ENCODE measurements at regions not wholly inside any gene's neighbourhood (a gene's known extent, or its start where the extent isn't known, plus 50 kb on each side); places are given as distances from the start of the nearest gene placed in this dataset.
"Not testable (repeated sequence)": the region's sequence is repeated elsewhere in the genome, so short reads cannot be mapped to it uniquely, and the experiment has no call there.

DNA sequence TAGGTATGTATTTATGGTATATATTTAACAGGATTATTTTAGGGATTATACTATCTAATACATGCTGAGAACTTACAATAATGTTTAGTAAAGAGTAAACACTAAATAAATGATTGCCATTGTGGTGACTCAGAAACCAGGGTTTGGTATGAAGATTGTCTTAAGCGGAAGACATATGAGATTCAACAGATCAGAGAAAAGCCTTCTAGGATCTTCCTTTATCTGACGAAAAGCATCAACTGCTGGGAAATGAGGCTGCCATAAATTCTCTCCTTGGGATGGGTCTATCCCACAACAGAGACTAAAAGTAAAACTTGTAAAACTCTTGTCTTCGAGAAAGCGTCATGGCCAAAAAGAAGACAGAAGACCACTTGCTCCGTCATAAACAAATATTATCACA is 1352.2 kb upstream of the EPHA6 start:
- no peak for DNase-seq (ENCODE audit: low read depth, low spot score)

DNA sequence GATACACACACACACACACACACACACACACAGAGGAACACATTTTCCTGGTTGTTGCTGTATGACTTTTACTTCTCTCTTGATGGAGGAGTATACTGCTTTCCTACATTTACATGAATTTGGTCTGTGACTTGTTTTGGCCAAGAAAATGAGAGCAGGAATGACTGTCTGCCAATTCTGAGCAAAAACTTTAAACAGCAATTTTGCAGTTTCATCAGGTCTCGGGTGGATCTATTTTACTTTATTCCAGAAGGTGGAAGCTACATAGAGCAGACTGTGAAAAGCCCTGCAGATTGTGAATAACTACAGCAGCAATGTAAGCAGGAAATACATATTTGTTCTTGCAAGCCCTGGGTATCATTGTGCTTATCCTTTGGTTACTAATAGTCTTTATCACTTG is 1350.0 kb upstream of the EPHA6 start:
- no peak for DNase-seq (ENCODE audit: low read depth, low spot score)

DNA sequence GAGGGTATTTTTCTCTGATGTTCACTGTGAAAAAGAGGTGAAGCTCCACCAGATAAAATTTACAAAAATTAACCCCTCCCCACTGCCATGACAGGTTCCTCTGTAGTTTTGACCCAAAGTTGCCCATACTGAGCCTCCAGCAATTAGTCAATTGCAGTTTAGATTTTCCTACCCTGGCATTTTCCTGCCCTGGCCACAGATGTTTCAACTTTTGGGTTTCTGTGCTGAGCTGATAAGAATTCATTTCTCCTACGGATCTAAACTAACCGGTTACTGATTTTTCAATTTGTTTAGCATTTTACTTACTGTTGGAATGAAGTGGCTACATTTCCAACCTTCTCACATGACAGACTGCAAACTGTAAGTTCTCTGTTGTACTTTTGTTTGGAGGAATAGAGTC is 1346.1 kb upstream of the EPHA6 start:
- no peak for DNase-seq (ENCODE audit: low read depth, low spot score)

DNA sequence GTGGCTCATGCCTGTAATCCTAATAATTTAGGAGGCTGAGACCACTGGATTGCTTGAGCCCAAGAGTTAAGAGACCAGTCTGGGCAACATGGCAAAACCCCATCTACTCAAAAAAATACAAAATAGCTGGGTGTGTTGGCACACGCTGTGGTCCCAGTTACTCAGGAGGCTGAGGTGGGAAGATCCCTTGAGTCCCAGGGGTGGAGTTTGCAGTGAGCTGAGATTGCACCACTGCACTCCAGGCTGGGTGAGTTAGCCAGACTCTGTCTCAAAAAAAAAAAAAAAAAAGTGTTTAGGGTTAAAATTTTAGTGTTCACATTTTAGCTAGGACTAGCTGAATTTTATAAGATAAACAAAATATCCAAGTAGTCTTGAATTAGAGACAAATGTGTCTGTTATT is 1340.1 kb upstream of the EPHA6 start:
- DNase-seq (ENCODE audit: low read depth, low spot score) = no peak

DNA sequence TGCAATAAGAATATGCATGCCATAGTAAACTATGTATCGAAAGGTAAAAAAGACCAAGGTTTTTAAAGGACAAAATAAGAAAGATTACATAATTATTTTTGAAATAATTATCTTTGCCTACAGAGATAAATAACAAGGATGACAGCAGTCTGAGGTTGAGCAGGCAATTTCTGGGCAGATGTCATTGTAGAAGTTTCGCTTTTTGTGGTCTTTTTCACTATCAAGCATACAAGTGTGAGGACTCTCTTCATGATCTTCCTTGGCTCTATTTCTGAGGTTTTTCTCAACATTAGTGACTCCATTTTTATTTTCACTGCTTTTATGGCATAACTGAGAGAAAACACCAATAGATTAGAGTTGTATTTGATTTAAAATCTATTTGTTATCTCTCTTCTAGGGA is 1337.9 kb upstream of the EPHA6 start:
- no peak for DNase-seq (ENCODE audit: low read depth, low spot score)

DNA sequence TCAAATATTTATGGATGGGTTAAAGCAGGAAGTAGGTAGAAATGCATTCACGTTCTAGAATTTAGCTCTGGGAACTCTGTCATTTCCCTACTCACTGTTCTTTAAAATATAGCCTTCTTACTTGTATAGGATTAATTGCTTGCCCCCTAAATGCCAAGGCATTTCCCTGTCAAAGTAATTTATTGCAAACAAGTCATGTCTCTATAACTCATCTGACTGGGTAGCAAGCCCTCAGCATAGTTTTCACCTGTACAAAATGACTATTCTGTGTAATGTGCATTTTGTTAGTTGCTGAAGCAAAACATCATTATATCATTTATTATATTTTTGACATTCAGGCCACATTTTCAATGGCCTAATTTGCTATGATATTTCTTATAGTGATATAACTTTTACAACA is 1308.2 kb upstream of the EPHA6 start:
- DNase-seq (ENCODE audit: low read depth, low spot score) = no peak

DNA sequence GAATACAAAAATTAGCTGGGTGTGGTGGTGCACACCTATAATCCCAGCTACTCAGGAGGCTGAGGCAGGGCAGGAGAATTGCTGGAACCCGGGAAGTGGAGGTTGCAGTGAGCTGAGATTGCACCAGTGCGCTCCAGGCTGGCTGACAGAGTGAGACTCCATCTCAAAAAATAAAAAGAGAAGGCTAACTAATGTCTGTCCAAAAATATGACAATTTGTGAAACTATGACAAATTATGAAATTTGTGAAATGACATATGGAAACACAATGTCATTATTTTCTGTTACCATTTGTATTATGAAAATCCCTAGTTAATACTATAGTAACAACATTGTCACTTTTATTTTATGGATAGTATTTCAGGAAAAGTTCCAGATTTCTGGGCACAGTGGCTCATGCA is 1306.3 kb upstream of the EPHA6 start:
- no peak for DNase-seq (ENCODE audit: low read depth, low spot score)

DNA sequence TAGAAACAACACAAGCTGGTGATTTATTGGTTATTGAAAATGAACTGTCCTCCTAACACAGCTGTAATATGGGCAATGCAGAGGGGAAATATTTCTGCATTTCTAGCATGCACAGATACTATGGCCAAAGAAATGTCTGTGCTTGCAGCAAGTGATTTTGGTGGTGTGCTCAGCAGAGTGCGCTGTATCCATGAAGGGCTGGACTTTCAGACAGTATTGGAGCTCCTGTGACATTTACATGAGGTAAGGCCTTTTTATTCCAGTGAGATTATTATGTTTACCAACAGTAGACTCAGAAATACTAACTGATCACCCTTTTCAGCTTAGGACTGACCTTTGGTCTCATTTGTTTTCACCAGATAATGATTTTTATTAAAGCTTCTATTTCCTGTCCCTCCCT is 1302.6 kb upstream of the EPHA6 start:
- no peak for DNase-seq (ENCODE audit: low read depth, low spot score)

DNA sequence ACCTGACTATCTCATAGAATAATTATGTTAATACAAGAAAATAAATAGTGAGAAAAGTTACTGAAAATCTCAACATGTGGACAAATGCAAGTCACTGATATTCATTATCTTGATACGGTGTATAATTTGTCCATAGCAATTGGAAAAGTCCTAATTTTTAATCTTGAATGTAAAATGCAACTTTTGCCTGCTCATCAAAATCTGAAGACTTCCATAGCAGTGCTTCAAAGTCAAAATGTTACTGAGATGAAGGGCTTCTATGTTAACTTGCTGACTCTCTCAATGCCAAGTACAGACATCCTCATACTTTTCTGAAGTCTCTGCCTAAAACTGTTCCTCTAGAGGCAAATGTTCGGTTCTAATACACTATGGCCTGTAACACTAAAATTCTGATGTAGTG is 1300.1 kb upstream of the EPHA6 start:
- no peak for DNase-seq (ENCODE audit: low read depth, low spot score)

DNA sequence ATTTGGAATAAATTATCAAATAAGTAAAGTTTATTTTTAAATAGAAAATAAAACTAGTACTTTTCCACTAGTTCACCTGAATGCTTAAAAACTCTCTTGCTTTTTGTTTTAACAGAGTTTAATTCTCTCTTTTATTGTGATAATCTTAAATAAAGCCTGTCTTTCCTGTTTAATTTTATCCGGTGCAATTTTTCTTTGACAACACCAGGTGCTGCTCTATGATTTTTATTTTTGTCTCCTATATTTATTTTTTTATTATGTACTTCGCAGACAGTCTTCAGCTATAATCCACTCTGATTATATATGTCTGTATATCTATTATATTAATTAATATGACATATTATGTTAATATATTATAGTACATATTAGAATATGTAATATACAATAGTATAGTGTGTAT is 1293.0 kb upstream of the EPHA6 start:
- no peak for DNase-seq (ENCODE audit: low read depth, low spot score)

DNA sequence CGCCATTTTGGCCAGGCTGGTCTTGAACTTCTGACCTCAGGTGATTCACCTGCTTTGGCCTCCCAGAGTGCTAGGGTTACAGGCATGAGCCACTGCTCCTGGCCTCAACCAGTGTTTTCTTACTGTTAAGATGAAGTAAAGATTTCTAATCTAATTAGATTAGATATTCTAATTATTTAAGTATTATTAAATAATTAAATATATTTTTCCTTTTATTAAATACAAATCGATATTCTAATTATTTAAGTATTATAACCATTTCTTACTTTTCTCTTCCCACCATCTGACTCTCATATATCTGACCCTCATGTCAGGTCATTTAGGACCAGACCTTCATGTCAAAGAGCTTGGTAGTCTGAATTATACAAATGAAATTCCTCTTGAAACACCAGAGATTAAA is 1291.9 kb upstream of the EPHA6 start:
- DNase-seq (ENCODE audit: low read depth, low spot score) = no peak

DNA sequence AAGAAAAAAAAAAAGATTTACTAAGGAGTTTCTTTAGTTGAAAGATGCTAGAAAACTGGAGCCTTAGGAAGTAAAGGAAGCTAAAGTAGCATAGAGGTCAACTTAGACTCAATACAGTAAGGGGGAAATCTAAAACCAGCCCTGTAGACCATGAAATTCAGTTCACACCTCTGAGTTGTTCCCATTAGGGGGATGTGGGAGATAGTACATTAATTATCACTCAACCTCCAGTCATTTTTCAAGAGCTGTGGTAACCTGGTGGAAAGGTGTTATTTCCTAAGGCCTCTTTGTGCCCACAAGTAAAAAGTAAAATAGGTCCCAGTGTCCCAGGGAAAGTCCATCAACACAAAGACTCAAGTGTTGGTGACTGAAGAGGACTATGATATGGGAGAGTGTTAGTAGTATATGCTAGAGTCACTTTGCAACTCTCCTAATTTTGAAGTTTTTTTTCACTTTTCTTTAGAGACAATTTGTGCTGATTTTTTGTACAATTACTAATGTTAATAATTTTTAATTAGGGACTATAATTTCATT is 1274.4 kb upstream of the EPHA6 start:
- DNase-seq (ENCODE audit: low read depth, low spot score) = no peak

DNA sequence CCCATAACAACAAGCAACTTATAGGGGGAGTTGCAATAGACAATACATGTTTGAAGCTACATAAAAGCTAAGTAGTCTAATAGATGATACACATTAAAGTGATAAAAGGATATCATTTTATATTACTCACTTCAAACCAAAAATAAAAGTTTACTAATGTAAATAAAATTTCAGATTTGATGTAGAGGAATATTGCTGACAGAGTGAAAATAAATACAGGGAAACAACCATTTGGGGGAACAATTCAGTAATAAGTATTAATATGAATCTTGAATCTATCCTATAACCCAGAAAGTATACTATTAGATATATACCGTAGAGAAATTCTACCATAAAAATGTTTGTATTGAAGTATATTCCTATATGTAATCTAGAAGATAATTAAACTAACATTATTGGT is 1248.9 kb upstream of the EPHA6 start:
- no peak for DNase-seq (ENCODE audit: low read depth, low spot score)

DNA sequence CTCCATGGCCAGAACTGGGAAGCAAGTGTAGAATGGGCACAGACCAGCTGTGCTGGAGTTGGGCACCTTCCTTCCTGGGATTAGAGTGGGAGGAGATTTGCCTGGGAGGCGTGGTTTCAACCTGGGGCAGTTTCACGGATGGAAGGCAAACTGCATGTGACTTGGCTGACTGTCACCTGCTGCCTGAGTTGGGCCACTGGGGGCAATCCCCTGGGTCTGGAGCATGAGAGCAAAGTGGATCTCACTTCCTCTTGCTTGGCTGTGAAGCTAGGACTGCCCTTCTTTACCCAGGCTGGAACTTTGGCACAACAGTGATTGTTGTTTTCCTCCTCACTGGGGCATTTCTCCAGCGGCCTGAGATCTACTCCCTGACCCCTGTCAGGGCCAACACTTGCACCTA is 1247.0 kb upstream of the EPHA6 start:
- no peak for DNase-seq (ENCODE audit: low read depth, low spot score)

DNA sequence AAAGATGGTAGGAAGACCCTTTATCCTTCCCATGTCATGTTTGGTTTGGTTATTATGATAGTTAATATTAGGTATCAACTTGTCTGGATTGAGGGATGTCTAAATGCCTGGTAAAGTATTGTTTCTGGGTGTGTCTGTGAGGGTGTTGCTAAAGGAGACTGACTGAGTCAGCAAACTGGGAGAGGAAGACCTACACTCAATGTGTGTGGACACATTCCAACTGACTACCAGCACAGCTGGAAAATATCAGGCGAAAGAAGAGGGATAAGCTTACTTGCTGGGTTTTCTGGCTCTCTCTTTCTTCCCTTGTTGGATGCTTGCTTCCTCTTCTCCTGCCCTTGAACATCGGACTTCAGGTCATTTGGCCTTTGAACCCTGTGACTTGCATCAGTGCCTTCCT is 1227.6 kb upstream of the EPHA6 start:
- DNase-seq (ENCODE audit: low read depth, low spot score) = no peak

DNA sequence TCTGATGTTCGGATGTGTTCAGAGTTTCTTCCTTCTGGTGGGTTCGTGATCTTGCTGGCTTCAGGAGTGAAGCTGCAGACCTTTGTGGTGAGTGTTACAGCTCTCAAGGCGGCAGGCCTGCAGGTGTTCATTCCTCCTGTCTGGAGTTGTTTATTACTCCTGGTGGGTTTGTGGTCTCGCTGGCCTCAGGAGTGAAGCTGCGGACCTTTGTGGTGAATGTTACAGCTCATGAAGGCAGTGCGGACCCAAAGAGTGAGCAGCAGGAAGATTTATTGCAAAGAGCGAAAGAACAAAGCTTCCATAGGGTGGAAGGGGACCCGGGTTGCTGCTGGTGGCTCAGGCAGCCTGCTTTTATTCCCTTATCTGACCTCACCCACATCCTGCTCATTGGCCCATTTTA is 1226.8 kb upstream of the EPHA6 start:
- DNase-seq (ENCODE audit: low read depth, low spot score) = not testable (repeated sequence)

DNA sequence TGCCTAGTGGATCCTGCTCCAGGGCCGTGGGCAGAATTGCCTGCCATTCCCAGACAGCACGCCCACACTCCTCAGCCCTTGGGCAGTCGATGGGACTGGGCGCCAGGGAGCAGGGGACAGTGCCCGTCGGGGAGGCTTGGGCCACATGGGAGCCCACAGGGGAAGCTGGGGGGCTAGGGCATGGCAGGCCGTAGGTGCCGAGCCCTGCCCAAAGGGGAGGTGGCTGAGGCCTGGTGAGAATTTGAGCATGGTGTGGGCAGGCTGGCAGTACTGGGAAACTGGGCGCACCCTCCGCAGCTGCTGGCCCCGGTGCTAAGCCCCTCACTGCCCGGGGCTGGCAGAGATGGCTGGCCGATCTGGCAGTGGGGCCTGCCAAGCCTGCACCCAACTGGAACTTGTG is 1225.9 kb upstream of the EPHA6 start:
- DNase-seq (ENCODE audit: low read depth, low spot score) = no peak

DNA sequence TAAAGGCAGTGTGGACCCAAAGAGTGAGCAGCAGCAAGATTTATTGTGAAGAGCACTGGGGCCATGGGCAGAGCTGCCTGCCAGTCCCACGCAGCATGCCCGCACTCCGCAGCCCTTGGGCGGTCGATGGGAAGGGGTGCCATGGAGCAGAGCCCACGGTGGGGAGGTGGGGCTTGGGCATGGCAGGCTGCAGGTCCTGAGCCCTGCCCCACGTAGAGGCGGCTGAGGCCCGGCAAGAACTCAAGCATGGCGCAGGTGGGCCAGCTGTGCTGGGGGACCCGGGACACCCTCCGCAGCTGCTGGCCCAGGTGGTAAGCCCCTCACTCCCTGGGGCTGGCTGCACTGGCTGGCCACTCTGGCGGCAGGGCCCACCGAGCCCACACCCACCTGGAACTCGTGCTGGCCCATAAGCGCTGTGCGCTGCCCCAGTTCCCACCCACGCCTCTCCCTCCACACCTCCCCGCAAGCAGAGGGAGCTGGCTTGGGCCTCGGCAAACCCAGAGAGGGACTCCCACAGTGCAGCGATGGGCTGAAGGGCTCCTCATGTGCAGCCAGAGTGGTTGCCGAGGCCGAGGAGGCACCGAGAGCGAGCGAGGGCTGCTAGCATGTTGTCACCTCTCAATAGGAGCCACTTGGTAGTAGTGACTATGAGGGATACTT is 1218.8 kb upstream of the EPHA6 start:
- DNase-seq (ENCODE audit: low read depth, low spot score) = no peak

DNA sequence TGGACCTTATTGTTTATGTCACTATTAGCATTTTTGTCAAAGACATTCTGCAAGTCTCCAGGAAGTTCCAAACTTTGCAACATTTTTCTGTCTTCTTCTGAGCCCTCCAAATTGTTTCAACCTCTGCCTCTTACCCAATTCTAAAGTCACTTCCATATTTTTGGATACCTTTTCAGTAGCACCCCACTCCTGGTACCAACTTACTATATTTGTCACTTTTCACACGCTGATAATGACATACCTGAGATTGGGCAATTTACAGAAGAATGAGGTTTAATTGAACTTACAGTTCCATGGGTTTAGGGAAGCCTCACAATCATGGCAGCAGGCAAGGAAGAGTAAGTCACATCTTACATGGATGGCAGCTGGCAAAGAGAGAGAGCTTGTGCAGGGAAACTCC is 1206.5 kb upstream of the EPHA6 start:
- no peak for DNase-seq (ENCODE audit: low read depth, low spot score)

DNA sequence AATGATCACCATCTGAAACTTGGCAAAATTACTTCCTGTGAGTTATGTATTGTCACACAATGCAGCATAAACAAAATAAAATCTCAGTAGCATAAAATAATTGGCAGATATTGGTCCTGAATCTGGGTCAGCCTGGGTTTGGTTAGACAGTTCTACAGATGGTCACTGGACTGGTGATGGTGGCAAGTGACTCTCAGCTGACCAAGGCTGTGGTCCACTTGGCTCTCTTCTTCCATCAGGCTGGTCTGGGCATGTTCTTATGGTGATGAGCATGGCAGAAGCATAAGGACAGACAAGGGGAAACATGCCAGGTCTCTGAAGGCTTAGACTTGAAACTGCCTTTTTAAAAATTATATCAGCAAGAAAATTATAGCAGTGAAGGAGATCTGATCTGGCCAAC is 1205.0 kb upstream of the EPHA6 start:
- DNase-seq (ENCODE audit: low read depth, low spot score) = no peak

DNA sequence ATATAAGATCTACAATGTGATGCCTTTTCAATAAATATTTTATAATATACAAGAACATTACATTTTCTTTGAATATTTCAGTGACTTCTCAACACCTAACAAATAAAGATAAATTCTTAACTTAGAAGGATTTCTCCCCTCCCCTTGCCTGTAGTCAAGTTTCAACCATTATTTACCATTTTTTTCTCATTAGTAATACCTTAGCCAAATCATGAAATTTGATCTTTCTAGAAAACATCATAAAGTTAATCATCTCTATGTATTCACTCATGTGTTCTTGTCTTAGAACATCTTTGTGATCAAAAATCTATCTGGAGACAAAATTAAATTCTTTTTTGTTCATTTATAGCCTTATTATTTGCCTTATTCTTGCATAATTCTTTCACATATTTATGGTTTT is 1201.8 kb upstream of the EPHA6 start:
- DNase-seq (ENCODE audit: low read depth, low spot score) = no peak

DNA sequence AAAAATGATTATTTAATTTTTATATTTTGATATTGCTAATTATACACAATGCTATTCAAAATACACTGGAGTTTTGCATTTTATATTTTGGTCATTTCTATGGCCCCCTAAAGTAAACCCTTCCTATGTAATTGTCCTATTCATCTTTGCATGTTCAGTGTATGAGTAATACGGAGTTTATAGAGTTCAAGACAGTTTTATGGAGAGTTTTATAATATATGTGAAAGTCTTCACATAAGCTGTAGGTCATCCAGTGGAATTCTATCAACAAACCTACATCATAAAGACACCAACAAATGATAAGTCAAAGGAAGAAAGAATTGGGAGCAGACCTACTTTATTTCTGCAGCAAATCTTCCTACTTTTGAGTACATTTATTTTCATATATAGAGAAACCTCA is 1200.4 kb upstream of the EPHA6 start:
- no peak for DNase-seq (ENCODE audit: low read depth, low spot score)

DNA sequence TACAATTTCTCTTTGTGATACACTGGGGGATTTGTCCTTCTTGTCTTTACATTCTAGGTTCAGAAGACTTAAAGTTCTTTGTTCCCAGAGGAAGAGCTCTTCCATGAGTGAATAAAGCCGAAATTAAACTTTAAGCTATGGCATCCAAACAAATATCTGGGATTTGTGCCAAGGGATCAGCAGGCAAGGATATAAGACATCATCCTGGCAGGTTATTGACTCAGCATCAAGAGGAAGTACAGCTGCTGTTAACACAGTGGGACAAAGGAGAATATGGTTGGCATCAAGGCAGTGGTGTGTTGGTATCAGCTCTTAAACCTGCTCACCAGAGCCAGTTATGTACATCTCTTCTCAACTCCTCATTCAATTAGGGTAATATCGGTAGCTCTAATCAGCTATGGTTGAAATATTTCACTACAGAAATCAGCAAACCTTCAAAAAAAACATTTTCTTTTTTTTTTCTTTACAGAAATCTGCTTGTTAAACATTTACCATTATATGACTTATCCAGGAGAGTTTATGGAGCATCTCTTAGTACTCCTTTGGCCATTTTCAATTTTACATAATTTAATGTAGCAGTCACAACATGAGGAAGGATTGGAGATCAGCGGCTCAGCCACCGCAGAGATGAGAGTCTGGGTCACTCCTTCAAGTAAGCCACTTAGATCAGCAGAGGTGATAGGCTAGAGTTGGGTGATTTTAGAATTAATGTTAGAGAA is 1198.6 kb upstream of the EPHA6 start:
- no peak for DNase-seq (ENCODE audit: low read depth, low spot score)

DNA sequence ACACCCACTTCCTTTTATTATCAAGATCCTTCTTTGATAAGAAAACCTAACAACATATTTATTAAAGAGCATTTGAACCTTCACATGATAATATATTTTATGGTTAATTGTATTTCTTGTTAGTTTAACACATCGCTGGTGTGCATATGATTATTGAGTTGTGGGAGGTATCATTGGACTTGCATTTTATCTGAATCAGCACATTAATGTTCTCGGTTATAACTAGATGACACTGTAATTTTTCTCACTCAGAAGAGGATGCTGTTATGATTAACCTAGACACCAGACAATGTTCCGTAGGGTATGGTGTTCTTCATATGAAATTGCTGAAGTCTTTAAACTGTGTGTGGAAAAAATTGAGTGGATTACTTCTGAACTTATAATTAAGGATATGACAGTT is 1188.3 kb upstream of the EPHA6 start:
- DNase-seq (ENCODE audit: low read depth, low spot score) = no peak
